Neuronal stem cell (in vitro differentiated cells): ENCODE measurements at regions not wholly inside any gene's neighbourhood (a gene's known extent, or its start where the extent isn't known, plus 50 kb on each side); places are given as distances from the start of the nearest gene placed in this dataset.

Source experiments
- DNase-seq: peaks from one replicate; pipeline ENCODE4 v3.0.0-alpha.2; 2013; ENCODE audit warnings: low spot score
- H2AFZ ChIP-seq: one replicate; pipeline ENCODE4 v1.6.1; 2013; ENCODE audit warnings: mild to moderate bottlenecking, low read length, inconsistent platforms
- H2AK5ac ChIP-seq: 2 replicates; pipeline ENCODE4 v1.6.1; 2013; ENCODE audit warnings: low read depth, mild to moderate bottlenecking, inconsistent platforms, low read length, moderate library complexity, mixed read lengths
- H2BK120ac ChIP-seq: 2 replicates; pipeline ENCODE4 v1.6.1; 2013; ENCODE audit warnings: low read depth, mild to moderate bottlenecking, inconsistent platforms, low read length, moderate library complexity, mixed read lengths
- H2BK12ac ChIP-seq: one replicate; pipeline ENCODE4 v1.6.1; 2013; ENCODE audit warnings: low read length, inconsistent platforms
- H2BK15ac ChIP-seq: 2 replicates; pipeline ENCODE4 v1.6.1; 2013; ENCODE audit warnings: mild to moderate bottlenecking, low read length, inconsistent platforms, mixed read lengths
- H2BK5ac ChIP-seq: one replicate; pipeline ENCODE4 v1.6.1; 2013; ENCODE audit warnings: inconsistent platforms, mild to moderate bottlenecking, low read length, moderate library complexity
- H3K14ac ChIP-seq: one replicate; pipeline ENCODE4 v1.6.1; 2013; ENCODE audit warnings: low read length, inconsistent platforms
- H3K18ac ChIP-seq: 2 replicates; pipeline ENCODE4 v1.6.1; 2013; ENCODE audit warnings: low read length, inconsistent platforms
- H3K23ac ChIP-seq: 2 replicates; pipeline ENCODE4 v1.6.1; 2013; ENCODE audit warnings: low read depth, mild to moderate bottlenecking, mixed read lengths, low read length, inconsistent platforms; ENCODE audit not compliant: poor library complexity
- H3K27ac ChIP-seq: replicated peaks from 3 replicates; pipeline ENCODE4 v1.5.1; 2013; ENCODE audit warnings: low read length, inconsistent platforms
- H3K27me3 ChIP-seq, 3 experiments: 2 replicates each; pipeline ENCODE4 v1.6.1; 2013; ENCODE audit warnings: low read length in 3 of 3, mild to moderate bottlenecking in 2 of 3, inconsistent platforms in 1 of 3, low read depth in 1 of 3, mixed read lengths in 1 of 3, moderate library complexity in 1 of 3; ENCODE audit not compliant: control insufficient read depth in 3 of 3, insufficient read depth in 3 of 3
- H3K36me3 ChIP-seq, 2 donors: replicated peaks in 1 of 2; 2 replicates each; pipeline ENCODE4 v1.6.1; 2013; ENCODE audit warnings: low read length in 2 of 2; ENCODE audit not compliant: control insufficient read depth in 2 of 2, insufficient read depth in 2 of 2
- H3K4ac ChIP-seq: 2 replicates; pipeline ENCODE4 v1.6.1; 2013; ENCODE audit warnings: inconsistent platforms, mild to moderate bottlenecking, low read length, moderate library complexity
- H3K4me1 ChIP-seq, 2 donors: 1 replicate in 1 of 2; 2 replicates in 1 of 2; pipeline ENCODE4 v1.6.1; 2013; ENCODE audit warnings: low read length in 2 of 2, low read depth in 1 of 2; ENCODE audit not compliant: control insufficient read depth in 2 of 2, insufficient read depth in 1 of 2
- H3K4me2 ChIP-seq: one replicate; pipeline ENCODE4 v1.6.1; 2013; ENCODE audit warnings: mild to moderate bottlenecking, low read length, inconsistent platforms; ENCODE audit not compliant: insufficient read depth, poor library complexity, severe bottlenecking
- H3K4me3 ChIP-seq, 2 donors: 2 replicates each; pipeline ENCODE4 v1.5.1; 2013; ENCODE audit warnings: low read length in 2 of 2, mild to moderate bottlenecking in 2 of 2, inconsistent platforms in 1 of 2, moderate library complexity in 1 of 2
- H3K79me1 ChIP-seq: one replicate; pipeline ENCODE4 v1.6.1; 2013; ENCODE audit warnings: low read depth, mild to moderate bottlenecking, inconsistent platforms, low read length, moderate library complexity
- H3K9ac ChIP-seq: one replicate; pipeline ENCODE4 v1.6.1; 2013; ENCODE audit warnings: mild to moderate bottlenecking, low read depth, low read length, inconsistent platforms; ENCODE audit not compliant: poor library complexity
- H3K9me3 ChIP-seq, 2 donors: replicated peaks in 1 of 2; 2 replicates each; pipeline versions ENCODE3 to v1.6.1; 2013; ENCODE audit warnings: low read length in 2 of 2, mild to moderate bottlenecking in 2 of 2, inconsistent platforms in 1 of 2, low read depth in 1 of 2, mixed read lengths in 1 of 2, moderate library complexity in 1 of 2; ENCODE audit not compliant: control insufficient read depth in 2 of 2, insufficient read depth in 1 of 2
- H4K8ac ChIP-seq: one replicate; pipeline ENCODE4 v1.6.1; 2013; ENCODE audit warnings: low read depth, mild to moderate bottlenecking, inconsistent platforms, low read length, moderate library complexity
- H4K91ac ChIP-seq: one replicate; pipeline ENCODE4 v1.6.1; 2013; ENCODE audit warnings: low read length, low read depth, mild to moderate bottlenecking, inconsistent platforms; ENCODE audit not compliant: poor library complexity
- WGBS, 2 donors: extraction: QIAGEN DNeasy Blood & Tissue Kit; methylation state at CpG; one replicate each; pipeline ENCODE4 v1.1.7; 2013; ENCODE audit warnings: missing lambda C conversion rate in 2 of 2, mixed read lengths in 1 of 2; ENCODE audit not compliant: insufficient read length in 2 of 2, insufficient replicate concordance in 1 of 2; ENCODE audit errors: extremely low coverage in 2 of 2; 5-methylcytosine and 5-hydroxymethylcytosine counted together

DNA sequence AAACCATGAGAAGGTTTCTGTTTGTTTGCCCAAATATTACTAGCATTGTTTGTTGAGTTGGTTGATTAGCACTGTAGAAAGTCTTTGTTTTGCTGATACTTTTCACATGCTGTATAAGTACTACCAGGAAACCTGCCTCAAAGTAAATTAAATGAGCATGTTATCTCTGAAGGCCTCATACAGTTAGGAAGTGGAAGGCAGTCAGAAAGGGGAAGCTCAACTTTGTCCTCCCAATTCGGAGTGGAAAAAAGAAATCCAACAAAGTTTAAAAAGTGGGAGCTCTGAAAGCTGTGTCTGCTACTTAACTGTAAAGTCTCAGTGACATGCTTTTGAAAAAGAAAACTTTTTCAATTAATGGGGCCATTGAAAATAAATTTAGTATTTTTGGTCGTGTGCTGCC, 188.3 kb upstream of the BLID start:
- no peaks in the 10 kb centered on the region for H3K79me1 ChIP-seq
- no peak overlapping the region for H3K4me3 ChIP-seq
- H4K91ac ChIP-seq = no peak overlapping the region
- H3K27me3 ChIP-seq = no peaks in the 10 kb centered on the region
- H2BK120ac ChIP-seq = no peak overlapping the region
- H3K36me3 ChIP-seq = no peaks in the 10 kb centered on the region
- H3K18ac ChIP-seq = no peak overlapping the region
- peaks cover 0 to 33% of the 10 kb centered on the region in 2 donors for H3K4me1 ChIP-seq
- no peak overlapping the region for H2BK5ac ChIP-seq
- H3K14ac ChIP-seq = no peak overlapping the region
- H3K23ac ChIP-seq = no peak overlapping the region
- peaks cover 0 to 4% of the 10 kb centered on the region in 2 donors for H3K9me3 ChIP-seq
- no peak for DNase-seq
- H3K27ac ChIP-seq = no peak overlapping the region
- H2BK12ac ChIP-seq = no peak overlapping the region
- H2AK5ac ChIP-seq = no peak overlapping the region
- no peak overlapping the region for H3K9ac ChIP-seq
- no peak overlapping the region for H3K4me2 ChIP-seq
- WGBS, 2 donors = no CpG with 5 or more reads among the region's 2 CpGs
- no peak overlapping the region for H4K8ac ChIP-seq
- H3K4ac ChIP-seq = no peak overlapping the region
- no peak overlapping the region for H2AFZ ChIP-seq
- H2BK15ac ChIP-seq = no peak overlapping the region

GRCh38 chr11:122294041-122294440, 178.0 kb upstream of the BLID start:
- H2BK120ac ChIP-seq = no peak overlapping the region
- H4K91ac ChIP-seq = no peak overlapping the region
- no peak overlapping the region for H3K14ac ChIP-seq
- no CpG with 5 or more reads among the region's 3 CpGs for WGBS, 2 donors
- no peak overlapping the region for H3K23ac ChIP-seq
- no peak overlapping the region for H2BK5ac ChIP-seq
- H3K4me1 ChIP-seq = no peaks in the 10 kb centered on the region
- no peaks in the 10 kb centered on the region for H3K36me3 ChIP-seq
- peaks cover 1 to 21% of the 10 kb centered on the region in 2 donors for H3K9me3 ChIP-seq
- no peak overlapping the region for H2AFZ ChIP-seq
- no peak overlapping the region for H3K9ac ChIP-seq
- DNase-seq = no peak
- H4K8ac ChIP-seq = no peak overlapping the region
- no peaks in the 10 kb centered on the region for H3K27me3 ChIP-seq
- H3K4me2 ChIP-seq = no peak overlapping the region
- H3K18ac ChIP-seq = no peak overlapping the region
- H3K79me1 ChIP-seq = no peaks in the 10 kb centered on the region
- H3K27ac ChIP-seq = no peak overlapping the region
- H2BK12ac ChIP-seq = no peak overlapping the region
- no peak overlapping the region for H2BK15ac ChIP-seq
- no peak overlapping the region for H3K4me3 ChIP-seq
- H3K4ac ChIP-seq = no peak overlapping the region
- no peak overlapping the region for H2AK5ac ChIP-seq

DNA sequence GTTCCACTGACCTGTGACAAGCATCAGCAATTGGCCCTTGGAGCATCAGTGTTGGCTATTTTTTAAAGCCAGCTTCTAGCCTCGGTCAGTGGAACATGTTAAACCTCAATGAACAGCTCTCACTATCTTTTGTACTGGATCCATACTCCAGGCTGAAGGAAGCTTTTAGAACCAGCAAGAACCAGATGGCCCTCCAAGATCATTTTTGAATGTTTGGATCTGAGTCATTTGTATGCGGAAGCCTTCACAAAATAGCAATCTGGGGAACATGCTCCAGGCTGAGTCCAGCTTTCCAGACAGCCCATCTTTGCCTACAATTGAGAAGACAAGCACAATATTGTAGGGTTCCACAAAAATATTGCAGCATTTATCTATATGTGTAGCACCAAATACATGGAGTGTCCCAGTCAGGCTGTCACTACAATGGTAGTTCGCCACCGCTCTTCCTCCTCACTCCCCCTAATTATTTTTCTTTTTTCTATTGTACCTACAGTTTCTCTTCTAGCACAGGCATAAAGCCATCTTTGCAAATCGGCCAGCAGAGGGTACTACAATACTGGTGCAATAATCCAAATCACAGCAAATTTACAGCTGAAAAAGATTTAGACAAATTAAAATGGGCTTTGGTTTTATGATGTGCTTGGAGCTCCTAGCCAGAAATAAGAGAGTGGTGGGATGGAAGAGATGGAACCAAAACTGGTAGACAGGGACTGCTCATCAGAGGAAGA, 177.4 kb upstream of the BLID start:
- no peak overlapping the region for H3K4ac ChIP-seq
- no peak overlapping the region for H2AFZ ChIP-seq
- no peaks in the 10 kb centered on the region for H3K4me1 ChIP-seq
- H3K27ac ChIP-seq = no peak overlapping the region
- H2BK15ac ChIP-seq = no peak overlapping the region
- no peaks in the 10 kb centered on the region for H3K79me1 ChIP-seq
- no peak overlapping the region for H3K9ac ChIP-seq
- H4K91ac ChIP-seq = no peak overlapping the region
- no peaks in the 10 kb centered on the region for H3K27me3 ChIP-seq
- H3K18ac ChIP-seq = no peak overlapping the region
- H2BK5ac ChIP-seq = no peak overlapping the region
- peaks cover 1 to 21% of the 10 kb centered on the region in 2 donors for H3K9me3 ChIP-seq
- H2AK5ac ChIP-seq = no peak overlapping the region
- no peak overlapping the region for H3K23ac ChIP-seq
- no peak for DNase-seq
- H4K8ac ChIP-seq = no peak overlapping the region
- H2BK120ac ChIP-seq = no peak overlapping the region
- no CpG with 5 or more reads among the region's 5 CpGs for WGBS, 2 donors
- H3K14ac ChIP-seq = no peak overlapping the region
- H2BK12ac ChIP-seq = no peak overlapping the region
- H3K4me3 ChIP-seq = no peak overlapping the region
- no peak overlapping the region for H3K4me2 ChIP-seq
- H3K36me3 ChIP-seq = no peaks in the 10 kb centered on the region

DNA sequence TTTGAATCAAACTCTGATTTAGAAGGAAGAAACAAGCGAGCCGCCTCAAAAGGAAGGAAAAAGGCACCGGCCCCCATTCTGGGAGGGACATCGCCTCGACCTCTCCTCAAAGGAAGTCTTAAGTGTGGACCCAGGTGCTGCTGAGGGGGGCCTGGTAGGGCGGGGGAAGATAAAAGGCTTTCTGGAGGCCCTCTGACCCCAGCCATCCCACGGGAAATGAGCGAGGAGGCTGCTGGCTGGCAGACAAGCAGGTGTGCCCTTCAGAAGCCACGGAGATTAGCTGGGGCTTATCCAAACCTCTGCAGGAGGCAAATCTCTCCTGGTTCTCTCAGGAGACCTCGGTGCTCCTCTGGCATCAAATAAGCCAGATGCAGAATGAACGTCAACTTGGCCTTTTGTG, 171.4 kb upstream of the BLID start:
- H2BK15ac ChIP-seq = no peak overlapping the region
- no peak overlapping the region for H3K27ac ChIP-seq
- H4K8ac ChIP-seq = no peak overlapping the region
- WGBS, 2 donors = no CpG with 5 or more reads among the region's 11 CpGs
- no peak overlapping the region for H4K91ac ChIP-seq
- peak overlapping the region; percentile 44 for H3K18ac ChIP-seq
- H2BK12ac ChIP-seq = no peak overlapping the region
- H2BK120ac ChIP-seq = no peak overlapping the region
- H2AK5ac ChIP-seq = no peak overlapping the region
- H3K23ac ChIP-seq = no peak overlapping the region
- H2AFZ ChIP-seq = peak overlapping the region; percentile 70
- H3K4me1 ChIP-seq = peaks cover 2 to 3% of the 10 kb centered on the region in 2 donors
- H2BK5ac ChIP-seq = no peak overlapping the region
- H3K9me3 ChIP-seq = no peaks in the 10 kb centered on the region
- H3K27me3 ChIP-seq = no peaks in the 10 kb centered on the region
- no peak overlapping the region for H3K4me2 ChIP-seq
- DNase-seq = no peak
- H3K4ac ChIP-seq = no peak overlapping the region
- H3K14ac ChIP-seq = no peak overlapping the region
- H3K79me1 ChIP-seq = no peaks in the 10 kb centered on the region
- H3K36me3 ChIP-seq = no peaks in the 10 kb centered on the region
- no peak overlapping the region for H3K9ac ChIP-seq
- H3K4me3 ChIP-seq = no peak overlapping the region
